K562 (cell line): ENCODE measurements at regions not wholly inside any gene's neighbourhood (a gene's known extent, or its start where the extent isn't known, plus 50 kb on each side); places are given as distances from the start of the nearest gene placed in this dataset.
A peak's percentile ranks its signal among the peaks of the same experiment; 100 is the strongest.

Experiments used
- ATAC-seq: fragments of 200-7000 bp; cut with Tn5 transposase; 3 replicates; pipeline ENCODE4 v1.9.1; 2020; ENCODE audit warnings: moderate library complexity
- BruUV-seq: library from RNA; stranded (reverse); fragments of 400-500 nt; replicated peaks from 2 replicates; lab custom pipeline; 2021; lab: Mats Ljungman, UMichigan
- CTCF ChIA-PET: fragments of 300-600 bp; formaldehyde crosslinking; extraction: SDS; loops from one replicate; lab custom pipeline; 2021; ENCODE audit warnings: low intra/inter-chr PET ratio; lab: Yijun Ruan, JAX
- POLR2A ChIA-PET: fragments of 300-600, 350-650 bp; sonication (Branson Sonifier 250); formaldehyde crosslinking; extraction: SDS; loops from one replicate; lab custom pipeline; 2021; ENCODE audit warnings: antibody characterized with exemption, inconsistent platforms; lab: Yijun Ruan, JAX
- DNase-seq, 4 experiments: peaks; one replicate each; pipeline versions ENCODE4 v3.0.0 to v3.0.0-alpha.2; 2011 to 2018; ENCODE audit warnings: low spot score in 3 of 4, mixed read lengths in 3 of 4; ENCODE audit errors: extremely low read depth in 1 of 4
- FAIRE-seq: peaks from 2 replicates; lab custom pipeline; 2011; peaks lifted over from hg19 to GRCh38; lab: Jason Lieb, UNC
- H2AFZ ChIP-seq: 2 replicates; pipeline ENCODE4 v1.6.0; 2011; ENCODE audit warnings: low read depth, low read length, control low read depth, inconsistent platforms
- H3K27ac ChIP-seq: fragments of 200-600 bp; 3 replicates; pipeline ENCODE4 v1.8.0; 2011; ENCODE audit warnings: low read depth, mild to moderate bottlenecking, control low read depth, inconsistent platforms, low read length, moderate library complexity, mixed read lengths; ENCODE audit errors: extremely low read depth
- H3K27me3 ChIP-seq, 2 experiments: fragments of 300-600 bp in 1 of 2; 2 replicates in 1 of 2; 3 replicates in 1 of 2; pipeline versions ENCODE4 v1.6.0 to v1.8.0; 2011; ENCODE audit warnings: inconsistent platforms in 2 of 2, low read length in 2 of 2, mild to moderate bottlenecking in 1 of 2, mixed read lengths in 1 of 2, moderate library complexity in 1 of 2; ENCODE audit not compliant: control insufficient read depth in 2 of 2, insufficient read depth in 2 of 2
- H3K36me3 ChIP-seq: fragments of 300-600 bp; 3 replicates; pipeline ENCODE4 v1.8.0; 2011; ENCODE audit warnings: mild to moderate bottlenecking, low read length, inconsistent platforms; ENCODE audit not compliant: control insufficient read depth, insufficient read depth
- H3K4me1 ChIP-seq, 2 experiments: fragments of 200-600 bp in 1 of 2; replicated peaks in 1 of 2; 2 replicates in 1 of 2; 3 replicates in 1 of 2; pipeline versions ENCODE4 v1.5.1 to v1.8.0; 2011; ENCODE audit warnings: inconsistent platforms in 2 of 2, low read length in 2 of 2, mild to moderate bottlenecking in 1 of 2, mixed read lengths in 1 of 2, moderate library complexity in 1 of 2; ENCODE audit not compliant: control insufficient read depth in 2 of 2, insufficient read depth in 2 of 2
- H3K4me2 ChIP-seq: 2 replicates; pipeline ENCODE4 v1.6.1; 2011; ENCODE audit warnings: low read length, control low read depth, inconsistent platforms, mixed read lengths; ENCODE audit not compliant: insufficient read depth
- H3K4me3 ChIP-seq: fragments of 200-600 bp; sonication (generic), shearing (Covaris generic); 2 replicates; pipeline ENCODE4 v1.5.1; 2016; ENCODE audit warnings: control low read depth, inconsistent platforms
- H3K79me2 ChIP-seq: fragments of 200-600 bp; 3 replicates; pipeline ENCODE4 v1.8.0; 2011; ENCODE audit warnings: low read length, inconsistent platforms; ENCODE audit not compliant: control insufficient read depth, insufficient read depth
- H3K9ac ChIP-seq, 2 experiments: 2 replicates each; pipeline versions ENCODE4 v1.6.0 to v1.6.1; 2011; ENCODE audit warnings: low read depth in 2 of 2, low read length in 2 of 2, control low read depth in 1 of 2, inconsistent platforms in 1 of 2, mild to moderate bottlenecking in 1 of 2, mixed read lengths in 1 of 2; ENCODE audit not compliant: insufficient read depth in 1 of 2
- H3K9me1 ChIP-seq: one replicate; pipeline ENCODE4 v1.6.0; 2011; ENCODE audit warnings: inconsistent platforms, mild to moderate bottlenecking, low read length, moderate library complexity; ENCODE audit not compliant: control insufficient read depth, insufficient read depth
- H3K9me3 ChIP-seq: replicated peaks from 2 replicates; pipeline ENCODE4 v1.5.1; 2011; ENCODE audit warnings: low read depth, low read length, inconsistent platforms; ENCODE audit not compliant: control insufficient read depth, insufficient read depth
- H4K20me1 ChIP-seq: replicated peaks from 2 replicates; pipeline ENCODE4 v1.6.1; 2011; ENCODE audit warnings: low read length, inconsistent platforms, mixed read lengths; ENCODE audit not compliant: control insufficient read depth, insufficient read depth
- C11orf30 ChIP-seq: fragments of 450-650 bp; IDR thresholded peaks from 2 replicates; pipeline ENCODE4 v1.6.1; 2016; ENCODE audit warnings: low read depth, mild to moderate bottlenecking
- CC2D1A ChIP-seq: fragments of 450-650 bp; IDR thresholded peaks from 2 replicates; pipeline ENCODE4 v1.6.1; 2017; ENCODE audit warnings: mild to moderate bottlenecking
- FOXA1 ChIP-seq: fragments of 450-650 bp; IDR thresholded peaks from 2 replicates; pipeline ENCODE4 v1.6.1; 2016; ENCODE audit warnings: mild to moderate bottlenecking, borderline replicate concordance
- HDAC6 ChIP-seq: IDR thresholded peaks from 2 replicates; pipeline ENCODE4 v1.6.1; 2012; ENCODE audit warnings: low read depth, mild to moderate bottlenecking, control low read depth, inconsistent platforms, low read length, moderate library complexity
- HOXB6 ChIP-seq: fragments of 250-450 bp; sonication (Bioruptor Pico); IDR thresholded peaks from 2 replicates; pipeline ENCODE4 v1.5.1; 2022; ENCODE audit warnings: mild to moderate bottlenecking, borderline replicate concordance
- LEF1 ChIP-seq: fragments of 450-650 bp; IDR thresholded peaks from 2 replicates; pipeline ENCODE4 v1.6.1; 2016; ENCODE audit warnings: mild to moderate bottlenecking
- MAFF ChIP-seq: IDR thresholded peaks from 2 replicates; pipeline ENCODE4 v1.6.1; 2012; ENCODE audit warnings: low read length, improper control_type of control experiment
- MAFG ChIP-seq: fragments of 450-650 bp; conservative IDR thresholded peaks from 2 replicates; pipeline ENCODE4 v1.6.1; 2016; ENCODE audit warnings: missing genetic modification characterization, missing compliant biosample characterization
- MEIS2 ChIP-seq: fragments of 450-650 bp; IDR thresholded peaks from 2 replicates; pipeline ENCODE4 v1.6.1; 2014; ENCODE audit warnings: mild to moderate bottlenecking; ENCODE audit not compliant: partially characterized antibody
- NRF1 ChIP-seq, 2 experiments: fragments of 450-650 bp; IDR thresholded peaks in 1 of 2; conservative IDR thresholded peaks in 1 of 2; 2 replicates each; pipeline ENCODE4 v1.6.1; 2014; ENCODE audit warnings: mild to moderate bottlenecking in 2 of 2
- ZBED1 ChIP-seq: IDR thresholded peaks from 2 replicates; pipeline ENCODE4 v1.6.1; 2014
- ZC3H4 ChIP-seq: sonication (generic); formaldehyde crosslinking; IDR thresholded peaks from 2 replicates; pipeline ENCODE4 v1.9.0; 2021; ENCODE audit warnings: missing genetic modification reagents, borderline replicate concordance
- ZNF316 ChIP-seq: fragments of 450-650 bp; IDR thresholded peaks from 2 replicates; pipeline ENCODE4 v1.6.1; 2016
- WGBS: fragments of 100-300 bp; shearing (Covaris generic); methylation state at CpG from one replicate; pipeline ENCODE4 v1.1.6; 2016; ENCODE audit warnings: low coverage, mixed read lengths; ENCODE audit not compliant: insufficient coverage; ENCODE audit errors: missing lambda C conversion rate; 5-methylcytosine and 5-hydroxymethylcytosine counted together
- in situ Hi-C: fragments of 300-500 bp; cut with MboI; formaldehyde crosslinking; loops from 4 replicates; pipeline ENCODE4 v1.15.0; 2018; ENCODE audit warnings: inconsistent platforms, mixed read lengths
- intact Hi-C: fragments of 100-400 bp; cut with micrococcal nuclease; formaldehyde crosslinking; loops from 2 replicates; pipeline ENCODE4 v1.14.2; 2022
- TF ChIP-seq, protein P1 (sequence below), 2 experiments: fragments of 200-800 bp in 1 of 2; sonication (Bioruptor generic) in 1 of 2; sonication (generic) in 1 of 2; formaldehyde crosslinking in 1 of 2; IDR thresholded peaks in 1 of 2; conservative IDR thresholded peaks in 1 of 2; 2 replicates each; pipeline versions ENCODE4 v1.5.0 to v1.6.1; 2016 to 2020; ENCODE audit warnings: missing compliant biosample characterization in 1 of 2, missing genetic modification characterization in 1 of 2, missing genetic modification reagents in 1 of 2
- TF ChIP-seq, protein P2 (sequence below), 2 experiments: IDR thresholded peaks in 1 of 2; conservative IDR thresholded peaks in 1 of 2; 2 replicates each; pipeline ENCODE4 v1.6.1; 2016; ENCODE audit warnings: low read depth in 2 of 2, mild to moderate bottlenecking in 1 of 2, missing compliant biosample characterization in 1 of 2, missing genetic modification characterization in 1 of 2, moderate library complexity in 1 of 2

DNA sequence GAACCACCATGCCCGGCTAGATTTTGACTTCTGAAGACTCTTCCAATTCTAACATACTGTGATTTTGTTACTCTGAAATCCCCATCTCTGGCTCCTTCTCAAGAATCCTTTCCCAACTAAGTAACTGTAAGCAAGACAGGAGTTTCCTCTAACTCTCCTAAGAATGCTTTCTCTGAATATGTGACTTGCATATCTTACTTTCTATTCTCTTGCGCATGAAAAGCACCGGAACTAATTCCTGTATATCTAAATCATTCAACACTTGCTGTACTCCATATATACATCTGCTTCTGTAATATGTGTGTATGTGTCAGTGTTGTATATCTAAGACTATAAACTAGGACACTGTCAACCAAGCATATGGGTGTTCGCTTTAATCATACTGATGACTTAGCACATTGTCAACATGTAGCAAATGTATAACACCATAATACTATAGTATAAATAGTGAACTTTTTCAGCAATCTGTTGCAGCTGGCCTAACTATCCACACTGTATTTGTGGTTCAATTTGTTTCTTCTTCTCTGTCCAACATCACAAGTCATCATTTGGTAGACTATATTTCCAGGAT is 108.1 kb upstream of the PRDM1 start:
- CTCF ChIA-PET: no interaction called here
- Histone ChIP-seq H3K79me2 (no peaks in the 10 kb centered on the region), H3K9ac (no peak overlapping the region), H3K27me3 (peaks cover 2 to 21% of the 10 kb centered on the region in 2 experiments; a peak in 3 of 5 replicates), H3K9me3 (no peaks in the 10 kb centered on the region; the same call in 1 of the 2 replicates), H3K36me3 (no peaks in the 10 kb centered on the region), H3K4me3 (no peak overlapping the region), H3K4me1 (peaks cover 0 to 6% of the 10 kb centered on the region in 2 experiments; a peak in 2 of 5 replicates), H4K20me1 (no peaks in the 10 kb centered on the region), H3K4me2 (no peak overlapping the region), H3K27ac (no peak overlapping the region), H3K9me1 (no peaks in the 10 kb centered on the region), H2AFZ (no peak overlapping the region)
- TF ChIP-seq MAFG (tag) (peak; percentile 82), NRF1 (conservative IDR thresholded peaks at IDR 0.05 in 1 of 2, IDR thresholded peaks at IDR 0.05 in 1 of 2) (peak in 1 of 2 experiments; percentile 16; a peak in 2 of 4 replicates), ZNF316 (peak; percentile 74), FOXA1 (no peak), C11orf30 (peak; percentile 62; the same call in 1 of the 2 replicates), ZBED1 (no peak), ZC3H4 (CRISPR knock-in tag) (no peak), LEF1 (no peak), MAFF (peak; percentile 32; the same call in 1 of the 2 replicates), HDAC6 (no peak), MEIS2 (peak; percentile 11), CC2D1A (no peak), HOXB6 (no peak)
- TF ChIP-seq, protein P1, sequence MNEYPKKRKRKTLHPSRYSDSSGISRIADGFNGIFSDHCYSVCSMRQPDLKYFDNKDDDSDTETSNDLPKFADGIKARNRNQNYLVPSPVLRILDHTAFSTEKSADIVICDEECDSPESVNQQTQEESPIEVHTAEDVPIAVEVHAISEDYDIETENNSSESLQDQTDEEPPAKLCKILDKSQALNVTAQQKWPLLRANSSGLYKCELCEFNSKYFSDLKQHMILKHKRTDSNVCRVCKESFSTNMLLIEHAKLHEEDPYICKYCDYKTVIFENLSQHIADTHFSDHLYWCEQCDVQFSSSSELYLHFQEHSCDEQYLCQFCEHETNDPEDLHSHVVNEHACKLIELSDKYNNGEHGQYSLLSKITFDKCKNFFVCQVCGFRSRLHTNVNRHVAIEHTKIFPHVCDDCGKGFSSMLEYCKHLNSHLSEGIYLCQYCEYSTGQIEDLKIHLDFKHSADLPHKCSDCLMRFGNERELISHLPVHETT (CRISPR knock-in tag; conservative IDR thresholded peaks at IDR 0.05 in 1 of 2, IDR thresholded peaks at IDR 0.05 in 1 of 2): no peak
- TF ChIP-seq, protein P2, sequence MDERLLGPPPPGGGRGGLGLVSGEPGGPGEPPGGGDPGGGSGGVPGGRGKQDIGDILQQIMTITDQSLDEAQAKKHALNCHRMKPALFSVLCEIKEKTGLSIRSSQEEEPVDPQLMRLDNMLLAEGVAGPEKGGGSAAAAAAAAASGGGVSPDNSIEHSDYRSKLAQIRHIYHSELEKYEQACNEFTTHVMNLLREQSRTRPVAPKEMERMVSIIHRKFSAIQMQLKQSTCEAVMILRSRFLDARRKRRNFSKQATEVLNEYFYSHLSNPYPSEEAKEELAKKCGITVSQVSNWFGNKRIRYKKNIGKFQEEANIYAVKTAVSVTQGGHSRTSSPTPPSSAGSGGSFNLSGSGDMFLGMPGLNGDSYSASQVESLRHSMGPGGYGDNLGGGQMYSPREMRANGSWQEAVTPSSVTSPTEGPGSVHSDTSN (CRISPR knock-in tag; IDR thresholded peaks at IDR 0.05; ENCODE audit: low read depth): no peak
- TF ChIP-seq, protein P2 (tag; conservative IDR thresholded peaks at IDR 0.05; ENCODE audit: low read depth): peak; percentile 46
- no peak for ATAC-seq
- 6% methylated on average over 4 of the region's 4 CpGs for WGBS
- intact Hi-C loops: no loop called here
- in situ Hi-C loops: no loop called here
- POLR2A ChIA-PET: no interaction called here
- no peak for DNase-seq
- no peak for FAIRE-seq
- no TSS peak for BruUV-seq
